ENCODE measurements at regions not wholly inside any gene's neighbourhood (a gene's known extent, or its start where the extent isn't known, plus 50 kb on each side); places are given as distances from the start of the nearest gene placed in this dataset.

GRCh38 chr1:94617957-94618739, 76.6 kb upstream of the F3 start:
- no peak for DNase-seq (ENCODE audit: low read depth in 2 of 2)

GRCh38 chr1:94617134-94617805, 75.7 kb upstream of the F3 start:
- no peak for DNase-seq (ENCODE audit: low read depth in 2 of 2)

GRCh38 chr1:94616506-94616905, 74.9 kb upstream of the F3 start:
- DNase-seq (ENCODE audit: low read depth in 2 of 2): no peak

GRCh38 chr1:94614996-94615395, 73.4 kb upstream of the F3 start:
- DNase-seq (ENCODE audit: low read depth in 2 of 2): no peak

- no peak for DNase-seq (ENCODE audit: low read depth in 2 of 2)
Measured at GRCh38 chr1:94614168-94614815, 72.7 kb upstream of the F3 start.

- no peak for DNase-seq (ENCODE audit: low read depth in 2 of 2)
Measured at GRCh38 chr1:94612525-94613204, 71.1 kb upstream of the F3 start.

GRCh38 chr1:94611681-94612475, 70.3 kb upstream of the F3 start:
- no peak for DNase-seq (ENCODE audit: low read depth in 2 of 2)

GRCh38 chr1:94609619-94610018, 68.1 kb upstream of the F3 start:
- no peak for DNase-seq (ENCODE audit: low read depth in 2 of 2)

- DNase-seq (ENCODE audit: low read depth in 2 of 2): no peak
Measured at GRCh38 chr1:94608852-94609530, 67.4 kb upstream of the F3 start.

- no peak for DNase-seq (ENCODE audit: low read depth in 2 of 2)
Measured at GRCh38 chr1:94608142-94608851, 66.7 kb upstream of the F3 start.

GRCh38 chr1:94607398-94607797, 65.8 kb upstream of the F3 start:
- no peak for DNase-seq (ENCODE audit: low read depth in 2 of 2)

GRCh38 chr1:94606471-94606870, 64.9 kb upstream of the F3 start:
- no peak for DNase-seq (ENCODE audit: low read depth in 2 of 2)

GRCh38 chr1:94603663-94604062, 62.1 kb upstream of the F3 start:
- DNase-seq (ENCODE audit: low read depth in 2 of 2): no peak

GRCh38 chr1:94602802-94603625, 61.5 kb upstream of the F3 start:
- no peak for DNase-seq (ENCODE audit: low read depth in 2 of 2)

- DNase-seq (ENCODE audit: low read depth in 2 of 2): no peak
Measured at GRCh38 chr1:94602316-94602715, 60.8 kb upstream of the F3 start.

- no peak for DNase-seq (ENCODE audit: low read depth in 2 of 2)
Measured at GRCh38 chr1:94600556-94600955, 59.0 kb upstream of the F3 start.

- DNase-seq (ENCODE audit: low read depth in 2 of 2): no peak
Measured at GRCh38 chr1:94599095-94599813, 57.7 kb upstream of the F3 start.

- no peak for DNase-seq (ENCODE audit: low read depth in 2 of 2)
Measured at GRCh38 chr1:94597701-94598100, 56.1 kb upstream of the F3 start.

GRCh38 chr1:94596260-94596659, 54.7 kb upstream of the F3 start:
- DNase-seq (ENCODE audit: low read depth in 2 of 2): no peak

Data from dermis microvascular lymphatic vessel endothelial cell (primary cell).